GM12864 (cell line): ENCODE measurements at regions not wholly inside any gene's neighbourhood (a gene's known extent, or its start where the extent isn't known, plus 50 kb on each side); places are given as distances from the start of the nearest gene placed in this dataset.
"Not testable (repeated sequence)": the region's sequence is repeated elsewhere in the genome, so short reads cannot be mapped to it uniquely, and the experiment has no call there.

ENCODE experiments used
- DNase-seq: peaks from one replicate; pipeline ENCODE4 v3.0.0-alpha.2; 2011; ENCODE audit warnings: low read depth
- H3K4me3 ChIP-seq: 2 replicates; pipeline ENCODE4 v1.5.1; 2011; ENCODE audit warnings: mild to moderate bottlenecking, low read depth, low read length, control low read depth
- CTCF ChIP-seq: IDR thresholded peaks from 2 replicates; pipeline ENCODE4 v1.5.1; 2011; ENCODE audit warnings: low read depth, mild to moderate bottlenecking, moderate library complexity, low read length, control low read depth, inconsistent platforms; ENCODE audit errors: missing control alignments

GRCh38 chr7:156014808-156015207 is 202.5 kb upstream of the SHH start:
- TF ChIP-seq CTCF: no peak
- DNase-seq: no peak
- H3K4me3 ChIP-seq: no peak overlapping the region

GRCh38 chr7:156014201-156014600 is 201.9 kb upstream of the SHH start:
- TF ChIP-seq CTCF: no peak
- H3K4me3 ChIP-seq: no peak overlapping the region
- no peak for DNase-seq

GRCh38 chr7:156012412-156012811 is 200.1 kb upstream of the SHH start:
- TF ChIP-seq CTCF: no peak
- H3K4me3 ChIP-seq: no peak overlapping the region
- DNase-seq: no peak

GRCh38 chr7:156009569-156009968 is 197.3 kb upstream of the SHH start:
- no peak overlapping the region for H3K4me3 ChIP-seq
- no peak for DNase-seq
- no peak for TF ChIP-seq CTCF

GRCh38 chr7:156006876-156007275 is 194.6 kb upstream of the SHH start:
- not testable (repeated sequence) for H3K4me3 ChIP-seq, DNase-seq

- H3K4me3 ChIP-seq: no peak overlapping the region
- TF ChIP-seq CTCF: no peak
- no peak for DNase-seq
These were observed 193.8 kb upstream of the SHH start for GRCh38 chr7:156006024-156006423.

- TF ChIP-seq CTCF: no peak
- DNase-seq: no peak
- H3K4me3 ChIP-seq: no peak overlapping the region
These were observed 193.0 kb upstream of the SHH start for GRCh38 chr7:156005202-156005691.
